ENCODE measurements at regions not wholly inside any gene's neighbourhood (a gene's known extent, or its start where the extent isn't known, plus 50 kb on each side); places are given as distances from the start of the nearest gene placed in this dataset.

- Histone ChIP-seq H3K9me2 (replicated peaks; ENCODE audit: control insufficient read depth, low read length) (no peaks in the 10 kb centered on the region; the same call in 1 of the 2 replicates), H3K4me2 (ENCODE audit: low read length) (no peak overlapping the region), H3K27me3 (ENCODE audit: control insufficient read depth, low read length) (no peaks in the 10 kb centered on the region), H3K4me1 (ENCODE audit: control insufficient read depth, low read length) (no peaks in the 10 kb centered on the region), H3K36me3 (ENCODE audit: control insufficient read depth, low read length) (no peaks in the 10 kb centered on the region), H3K27ac (ENCODE audit: low read depth, low read length) (no peak overlapping the region), H3K4me3 (ENCODE audit: low read length) (no peak overlapping the region), H3K9me3 (ENCODE audit: control insufficient read depth, insufficient read depth, low read length) (no peaks in the 10 kb centered on the region), H3K79me2 (ENCODE audit: control insufficient read depth, low read length) (no peaks in the 10 kb centered on the region), H3F3A (ENCODE audit: control insufficient read depth, insufficient read depth) (no peaks in the 10 kb centered on the region), H4K20me1 (ENCODE audit: control insufficient read depth, insufficient read depth, low read depth, low read length) (no peaks in the 10 kb centered on the region)
- TF ChIP-seq CTCF (IDR thresholded peaks at IDR 0.05; ENCODE audit: low read depth, low read length, poor library complexity, severe bottlenecking) (no peak), EZH2phosphoT487 (IDR thresholded peaks at IDR 0.05; ENCODE audit: borderline replicate concordance, low read length) (no peak)
Observed at GRCh38 chr3:148023994-148024393, 614.8 kb downstream of the ZIC1 start.

GRCh38 chr3:148026009-148026588, 616.9 kb downstream of the ZIC1 start:
- H3K4me1 ChIP-seq (ENCODE audit: control insufficient read depth, low read length), result no peaks in the 10 kb centered on the region
- no peaks in the 10 kb centered on the region for H4K20me1 ChIP-seq (ENCODE audit: control insufficient read depth, insufficient read depth, low read depth, low read length)
- H3K79me2 ChIP-seq (ENCODE audit: control insufficient read depth, low read length), result no peaks in the 10 kb centered on the region
- TF ChIP-seq EZH2phosphoT487 (IDR thresholded peaks at IDR 0.05; ENCODE audit: borderline replicate concordance, low read length), result no peak
- TF ChIP-seq CTCF (IDR thresholded peaks at IDR 0.05; ENCODE audit: low read depth, low read length, poor library complexity, severe bottlenecking), result no peak
- no peaks in the 10 kb centered on the region; the same call in 1 of the 2 replicates for H3K9me2 ChIP-seq (replicated peaks; ENCODE audit: control insufficient read depth, low read length)
- H3F3A ChIP-seq (ENCODE audit: control insufficient read depth, insufficient read depth), result no peaks in the 10 kb centered on the region
- H3K27ac ChIP-seq (ENCODE audit: low read depth, low read length), result no peak overlapping the region
- H3K4me2 ChIP-seq (ENCODE audit: low read length), result no peak overlapping the region
- no peaks in the 10 kb centered on the region for H3K36me3 ChIP-seq (ENCODE audit: control insufficient read depth, low read length)
- H3K9me3 ChIP-seq (ENCODE audit: control insufficient read depth, insufficient read depth, low read length), result no peaks in the 10 kb centered on the region
- H3K27me3 ChIP-seq (ENCODE audit: control insufficient read depth, low read length), result no peaks in the 10 kb centered on the region
- no peak overlapping the region for H3K4me3 ChIP-seq (ENCODE audit: low read length)

GRCh38 chr3:148030975-148031374, 621.8 kb downstream of the ZIC1 start:
- H3K4me1 ChIP-seq (ENCODE audit: control insufficient read depth, low read length), result no peaks in the 10 kb centered on the region
- TF ChIP-seq CTCF (IDR thresholded peaks at IDR 0.05; ENCODE audit: low read depth, low read length, poor library complexity, severe bottlenecking) (no peak), EZH2phosphoT487 (IDR thresholded peaks at IDR 0.05; ENCODE audit: borderline replicate concordance, low read length) (no peak)
- H3K4me2 ChIP-seq (ENCODE audit: low read length), result no peak overlapping the region
- no peaks in the 10 kb centered on the region for H3K36me3 ChIP-seq (ENCODE audit: control insufficient read depth, low read length)
- H4K20me1 ChIP-seq (ENCODE audit: control insufficient read depth, insufficient read depth, low read depth, low read length), result no peaks in the 10 kb centered on the region
- H3K79me2 ChIP-seq (ENCODE audit: control insufficient read depth, low read length), result no peaks in the 10 kb centered on the region
- H3K9me2 ChIP-seq (replicated peaks; ENCODE audit: control insufficient read depth, low read length), result no peaks in the 10 kb centered on the region; the same call in 1 of the 2 replicates
- H3K27ac ChIP-seq (ENCODE audit: low read depth, low read length), result no peak overlapping the region
- no peaks in the 10 kb centered on the region for H3K9me3 ChIP-seq (ENCODE audit: control insufficient read depth, insufficient read depth, low read length)
- H3F3A ChIP-seq (ENCODE audit: control insufficient read depth, insufficient read depth), result no peaks in the 10 kb centered on the region
- no peak overlapping the region for H3K4me3 ChIP-seq (ENCODE audit: low read length)
- no peaks in the 10 kb centered on the region for H3K27me3 ChIP-seq (ENCODE audit: control insufficient read depth, low read length)
